Astrocyte of the cerebellum (primary cell): ENCODE measurements at regions not wholly inside any gene's neighbourhood (a gene's known extent, or its start where the extent isn't known, plus 50 kb on each side); places are given as distances from the start of the nearest gene placed in this dataset.

Experiments
- DNase-seq: peaks from one replicate; pipeline ENCODE4 v3.0.0-alpha.2; 2011; ENCODE audit warnings: low read depth
- H3K4me3 ChIP-seq: 2 replicates; pipeline ENCODE4 v1.5.1; 2011; ENCODE audit warnings: mild to moderate bottlenecking, low read depth, low read length, moderate library complexity
- CTCF ChIP-seq: IDR thresholded peaks from 2 replicates; pipeline ENCODE4 v1.5.1; 2012; ENCODE audit warnings: low read length, low read depth, moderate library complexity, mild to moderate bottlenecking; ENCODE audit errors: missing control alignments
- in situ Hi-C: cut with HindIII; loops from 2 replicates; pipeline ENCODE4 v1.10.0; 2017; ENCODE audit warnings: low sequenced_read_pairs

GRCh38 chr1:38612951-38613350 is 246.6 kb downstream of the RRAGC start:
- TF ChIP-seq CTCF = no peak
- in situ Hi-C loops = no loop called here
- DNase-seq = no peak
- no peak overlapping the region for H3K4me3 ChIP-seq

- no peak overlapping the region for H3K4me3 ChIP-seq
- in situ Hi-C loops = no loop called here
- no peak for TF ChIP-seq CTCF
- DNase-seq = no peak
These were observed 247.8 kb downstream of the RRAGC start for GRCh38 chr1:38611664-38612211.

- no peak for TF ChIP-seq CTCF
- in situ Hi-C loops = no loop called here
- DNase-seq = no peak
- H3K4me3 ChIP-seq = no peak overlapping the region
These were observed 250.2 kb downstream of the RRAGC start for GRCh38 chr1:38609166-38610025.

GRCh38 chr1:38608202-38608864 is 251.2 kb downstream of the RRAGC start:
- no peak overlapping the region for H3K4me3 ChIP-seq
- in situ Hi-C loops = no loop called here
- TF ChIP-seq CTCF = peak; percentile 59
- DNase-seq = no peak

GRCh38 chr1:38607526-38607925 is 252.0 kb downstream of the RRAGC start:
- TF ChIP-seq CTCF = no peak
- in situ Hi-C loops = no loop called here
- no peak for DNase-seq
- no peak overlapping the region for H3K4me3 ChIP-seq

- TF ChIP-seq CTCF = no peak
These were observed 254.5 kb downstream of the RRAGC start for GRCh38 chr1:38605063-38605462.

More at GRCh38 chr1:38605063-38605462, 254.5 kb downstream of the RRAGC start:
- no peak for DNase-seq
- in situ Hi-C loops = no loop called here
- H3K4me3 ChIP-seq = no peak overlapping the region
